Hepatocyte (in vitro differentiated cells): ENCODE measurements at regions not wholly inside any gene's neighbourhood (a gene's known extent, or its start where the extent isn't known, plus 50 kb on each side); places are given as distances from the start of the nearest gene placed in this dataset.

Experiments used
- DNase-seq: peaks from one replicate; pipeline ENCODE4 v3.0.0-alpha.2; 2016; ENCODE audit warnings: low spot score
- H2AFZ ChIP-seq: fragments of 200-600 bp; sonication (generic); 2 replicates; pipeline ENCODE4 v1.6.0; 2016; ENCODE audit warnings: antibody characterized with exemption, mild to moderate bottlenecking
- H3K27ac ChIP-seq: fragments of 200-600 bp; sonication (generic); 2 replicates; pipeline ENCODE4 v1.5.1; 2016; ENCODE audit warnings: mild to moderate bottlenecking
- H3K27me3 ChIP-seq: fragments of 200-600 bp; sonication (generic); 2 replicates; pipeline ENCODE4 v1.6.1; 2016
- H3K36me3 ChIP-seq: fragments of 200-600 bp; sonication (generic); replicated peaks from 2 replicates; pipeline ENCODE4 v1.5.1; 2016; ENCODE audit warnings: low read depth; ENCODE audit not compliant: insufficient read depth
- H3K4me1 ChIP-seq: fragments of 200-600 bp; sonication (generic); 2 replicates; pipeline ENCODE4 v1.5.1; 2016; ENCODE audit warnings: mild to moderate bottlenecking, moderate library complexity; ENCODE audit not compliant: insufficient read depth
- H3K4me2 ChIP-seq: fragments of 200-600 bp; sonication (generic); 2 replicates; pipeline ENCODE4 v1.6.0; 2016
- H3K4me3 ChIP-seq: fragments of 200-600 bp; sonication (generic); 2 replicates; pipeline ENCODE4 v1.5.1; 2016; ENCODE audit warnings: mild to moderate bottlenecking
- H3K79me2 ChIP-seq: fragments of 200-600 bp; sonication (generic); 2 replicates; pipeline ENCODE4 v1.6.0; 2017; ENCODE audit warnings: mild to moderate bottlenecking
- H3K9me2 ChIP-seq: fragments of 200-600 bp; sonication (generic); replicated peaks from 2 replicates; pipeline ENCODE4 v1.6.0; 2017; ENCODE audit warnings: mild to moderate bottlenecking; ENCODE audit not compliant: insufficient read depth
- H3K9me3 ChIP-seq: fragments of 200-600 bp; sonication (generic); 2 replicates; pipeline ENCODE4 v1.5.1; 2016; ENCODE audit warnings: low read depth, mild to moderate bottlenecking
- H4K20me1 ChIP-seq: fragments of 200-600 bp; sonication (generic); 2 replicates; pipeline ENCODE4 v1.6.0; 2016; ENCODE audit warnings: mild to moderate bottlenecking; ENCODE audit not compliant: insufficient read depth, poor library complexity, severe bottlenecking
- CTCF ChIP-seq: fragments of 200-600 bp; sonication (generic); IDR thresholded peaks from 2 replicates; pipeline ENCODE4 v1.5.1; 2016; ENCODE audit warnings: antibody characterized with exemption, mild to moderate bottlenecking; ENCODE audit not compliant: poor library complexity
- EZH2 ChIP-seq: fragments of 200-600 bp; sonication (generic); IDR thresholded peaks from 2 replicates; pipeline ENCODE4 v1.6.1; 2016; ENCODE audit warnings: antibody characterized with exemption, mild to moderate bottlenecking, borderline replicate concordance
- EZH2phosphoT487 ChIP-seq: fragments of 200-600 bp; sonication (generic); IDR thresholded peaks from one replicate; pipeline ENCODE4 v1.6.1; 2018; ENCODE audit warnings: antibody characterized with exemption, mild to moderate bottlenecking, low read depth, moderate library complexity; ENCODE audit not compliant: unreplicated experiment, severe bottlenecking
- WGBS: methylation state at CpG from one replicate; pipeline ENCODE4 v1.1.6; 2016; ENCODE audit warnings: low lambda C conversion rate; ENCODE audit errors: missing lambda C conversion rate; 5-methylcytosine and 5-hydroxymethylcytosine counted together

DNA sequence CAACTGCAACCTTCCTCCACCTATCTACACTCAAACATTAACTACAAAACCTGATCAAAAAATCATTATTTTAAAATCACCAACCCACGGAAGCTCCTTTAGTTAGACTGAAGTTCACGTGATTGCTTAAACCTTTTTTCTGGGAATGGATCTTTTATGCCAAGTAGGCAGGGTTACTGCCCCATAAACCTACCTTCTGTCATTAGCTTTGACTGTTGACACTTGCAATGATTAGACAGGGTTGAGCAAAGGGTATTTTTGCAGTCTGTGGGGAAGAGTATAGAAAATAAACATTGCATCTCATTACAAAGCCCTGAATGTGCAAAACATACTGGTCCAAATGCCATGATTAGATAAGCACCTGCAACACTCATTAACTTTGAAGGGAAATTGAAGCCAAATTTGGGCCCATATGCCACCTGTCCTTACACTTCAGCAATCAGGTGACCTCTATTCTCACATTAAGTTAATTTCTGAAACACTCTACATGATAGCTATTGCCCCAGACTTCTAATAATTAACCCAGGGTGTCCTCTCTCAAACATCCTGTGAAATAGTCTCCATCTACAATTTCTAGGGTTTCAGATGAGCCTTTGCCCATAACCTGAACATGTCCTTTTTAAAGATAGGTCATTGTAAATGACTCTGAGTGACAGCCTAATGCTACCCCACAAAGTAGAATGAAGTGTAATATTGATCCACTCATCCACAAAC, 156.0 kb upstream of the PLEKHG7 start:
- Histone ChIP-seq H4K20me1 (no peaks in the 10 kb centered on the region), H3K79me2 (no peaks in the 10 kb centered on the region), H3K9me2 (no peaks in the 10 kb centered on the region), H3K4me1 (peaks cover 33% of the 10 kb centered on the region), H3K27ac (peak overlapping the region; percentile 87), H3K4me2 (peak overlapping the region; percentile 9), H3K9me3 (no peaks in the 10 kb centered on the region), H2AFZ (no peak overlapping the region), H3K27me3 (no peaks in the 10 kb centered on the region), H3K36me3 (no peaks in the 10 kb centered on the region), H3K4me3 (no peak overlapping the region)
- TF ChIP-seq EZH2phosphoT487 (no peak), CTCF (no peak)
- peak; percentile 44 for DNase-seq
- WGBS = 41% methylated on average over 2 of the region's 2 CpGs

- Histone ChIP-seq H3K4me2 (peak overlapping the region; percentile 9), H3K27me3 (no peaks in the 10 kb centered on the region), H3K9me2 (no peaks in the 10 kb centered on the region), H3K4me1 (peaks cover 29% of the 10 kb centered on the region), H4K20me1 (no peaks in the 10 kb centered on the region), H3K79me2 (no peaks in the 10 kb centered on the region), H2AFZ (no peak overlapping the region), H3K9me3 (no peaks in the 10 kb centered on the region), H3K27ac (peak overlapping the region; percentile 87), H3K4me3 (no peak overlapping the region), H3K36me3 (no peaks in the 10 kb centered on the region)
- TF ChIP-seq EZH2phosphoT487 (no peak), CTCF (no peak), EZH2 (no peak)
- 40% methylated on average over 3 of the region's 3 CpGs for WGBS
- no peak for DNase-seq
Observed at GRCh38 chr12:92546259-92546634, 156.5 kb upstream of the PLEKHG7 start.

DNA sequence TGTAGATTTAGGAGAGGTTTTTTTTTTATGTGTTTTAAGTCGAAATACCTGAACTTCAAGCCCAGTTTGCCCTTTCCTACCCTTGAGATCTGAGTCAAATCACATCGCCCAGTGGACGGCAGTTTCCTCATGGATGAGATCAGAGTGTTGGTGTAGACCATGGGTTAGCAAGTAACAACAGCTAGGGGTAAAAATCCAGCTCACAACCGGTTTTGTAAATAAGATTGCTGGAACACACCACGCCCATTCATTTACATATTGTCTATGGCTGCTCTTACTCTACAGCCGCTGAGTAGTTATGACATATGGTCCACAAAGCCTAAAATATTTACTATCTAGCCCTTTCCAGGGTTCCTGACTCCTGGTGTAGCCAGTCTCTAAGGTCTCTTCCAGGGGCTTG, 158.5 kb upstream of the PLEKHG7 start:
- Histone ChIP-seq H3K4me2 (peak overlapping the region; percentile 35), H3K36me3 (no peaks in the 10 kb centered on the region), H3K9me2 (no peaks in the 10 kb centered on the region), H3K4me3 (no peak overlapping the region), H3K27ac (peak overlapping the region; percentile 87), H3K27me3 (no peaks in the 10 kb centered on the region), H4K20me1 (no peaks in the 10 kb centered on the region), H3K9me3 (no peaks in the 10 kb centered on the region), H2AFZ (no peak overlapping the region), H3K4me1 (peaks cover 45% of the 10 kb centered on the region), H3K79me2 (no peaks in the 10 kb centered on the region)
- WGBS = 82% methylated on average over 6 of the region's 6 CpGs
- TF ChIP-seq EZH2phosphoT487 = no peak
- TF ChIP-seq CTCF = no peak
- TF ChIP-seq EZH2 = no peak
- DNase-seq = peak; percentile 24

DNA sequence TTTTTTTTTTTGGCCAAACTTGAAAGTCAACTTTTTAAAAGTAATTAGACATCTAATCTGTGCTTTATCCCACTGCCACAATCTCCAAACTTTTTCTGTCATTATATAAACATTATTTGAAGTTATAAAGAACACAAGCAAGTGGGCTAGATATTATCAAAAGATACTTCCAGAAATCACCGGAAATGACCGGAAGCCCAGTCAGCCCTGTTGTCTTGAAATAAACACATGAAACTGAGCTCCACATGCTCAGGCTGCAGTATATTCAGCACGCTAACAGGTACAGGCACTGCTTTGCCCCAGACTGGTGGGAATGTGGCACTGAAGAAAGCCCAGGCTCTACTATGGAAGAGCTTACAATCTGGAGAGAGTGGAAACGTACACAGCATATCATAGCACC, 158.9 kb upstream of the PLEKHG7 start:
- Histone ChIP-seq H3K9me2 (no peaks in the 10 kb centered on the region), H4K20me1 (no peaks in the 10 kb centered on the region), H3K79me2 (no peaks in the 10 kb centered on the region), H3K9me3 (no peaks in the 10 kb centered on the region), H3K4me3 (no peak overlapping the region), H2AFZ (no peak overlapping the region), H3K36me3 (no peaks in the 10 kb centered on the region), H3K4me2 (peak overlapping the region; percentile 35), H3K4me1 (peaks cover 46% of the 10 kb centered on the region), H3K27ac (peak overlapping the region; percentile 87), H3K27me3 (no peaks in the 10 kb centered on the region)
- no peak for DNase-seq
- 59% methylated on average over 4 of the region's 4 CpGs for WGBS
- no peak for TF ChIP-seq EZH2phosphoT487
- no peak for TF ChIP-seq CTCF
- no peak for TF ChIP-seq EZH2
